SK-N-SH (cell line): ENCODE measurements at regions not wholly inside any gene's neighbourhood (a gene's known extent, or its start where the extent isn't known, plus 50 kb on each side); places are given as distances from the start of the nearest gene placed in this dataset.

Experiments
- CTCF ChIA-PET: fragments of 300-600, 350-600 bp; formaldehyde crosslinking; extraction: SDS; loops from one replicate; lab custom pipeline; 2021; lab: Yijun Ruan, JAX
- POLR2A ChIA-PET: fragments of 350-600 bp; sonication (Branson Sonifier 250); formaldehyde crosslinking; extraction: SDS; loops from one replicate; lab custom pipeline; 2020; ENCODE audit warnings: antibody characterized with exemption, inconsistent platforms; lab: Yijun Ruan, JAX
- DNase-seq: peaks from one replicate; pipeline ENCODE4 v3.0.0; 2012
- H2AFZ ChIP-seq: fragments of 200-600 bp; sonication (generic); 2 replicates; pipeline ENCODE4 v1.8.1; 2016; ENCODE audit warnings: antibody characterized with exemption, mild to moderate bottlenecking, low read depth
- H3F3A ChIP-seq: fragments of 200-600 bp; sonication (generic); replicated peaks from 2 replicates; pipeline ENCODE3; 2016; ENCODE audit warnings: antibody characterized with exemption, mild to moderate bottlenecking; ENCODE audit not compliant: insufficient read depth
- H3K27ac ChIP-seq, 2 experiments: fragments of 200-500 bp in 1 of 2; fragments of 200-600 bp in 1 of 2; sonication (Bioruptor generic) in 1 of 2; sonication (generic), shearing (Covaris generic) in 1 of 2; 2 replicates each; pipeline versions ENCODE4 v1.5.1 to v1.6.1; 2014 to 2016; ENCODE audit warnings: low read depth in 2 of 2, inconsistent platforms in 1 of 2, low read length in 1 of 2, mild to moderate bottlenecking in 1 of 2, mixed read lengths in 1 of 2
- H3K27me3 ChIP-seq: fragments of 200-600 bp; sonication (generic), shearing (Covaris generic); 2 replicates; pipeline ENCODE4 v1.6.1; 2016; ENCODE audit warnings: mixed run types; ENCODE audit not compliant: insufficient read depth
- H3K36me3 ChIP-seq, 2 experiments: fragments of 200-500 bp in 1 of 2; fragments of 200-600 bp in 1 of 2; sonication (Bioruptor generic) in 1 of 2; sonication (generic) in 1 of 2; replicated peaks in 1 of 2; 2 replicates each; pipeline versions ENCODE3 to v1.5.1; 2014 to 2016; ENCODE audit warnings: low read length in 1 of 2, mild to moderate bottlenecking in 1 of 2; ENCODE audit not compliant: insufficient read depth in 2 of 2, control insufficient read depth in 1 of 2
- H3K4me1 ChIP-seq, 2 experiments: fragments of 200-500 bp in 1 of 2; fragments of 200-600 bp in 1 of 2; sonication (Bioruptor generic) in 1 of 2; sonication (generic), shearing (Covaris generic) in 1 of 2; 2 replicates each; pipeline versions ENCODE4 v1.5.1 to v1.6.1; 2014 to 2016; ENCODE audit warnings: low read depth in 1 of 2, low read length in 1 of 2, mixed run types in 1 of 2; ENCODE audit not compliant: insufficient read depth in 2 of 2, control insufficient read depth in 1 of 2
- H3K4me2 ChIP-seq: fragments of 200-600 bp; sonication (generic), shearing (Covaris generic); 2 replicates; pipeline ENCODE4 v1.6.1; 2017; ENCODE audit warnings: mixed run types
- H3K4me3 ChIP-seq, 2 experiments: fragments of 200-500 bp in 1 of 2; fragments of 200-600 bp in 1 of 2; sonication (Bioruptor generic) in 1 of 2; sonication (generic), shearing (Covaris generic) in 1 of 2; 2 replicates each; pipeline versions ENCODE4 v1.5.1 to v1.8.1; 2014 to 2016; ENCODE audit warnings: low read depth in 2 of 2, inconsistent platforms in 1 of 2, low read length in 1 of 2, mild to moderate bottlenecking in 1 of 2, mixed read lengths in 1 of 2, moderate library complexity in 1 of 2
- H3K79me2 ChIP-seq: fragments of 200-600 bp; sonication (generic); 2 replicates; pipeline ENCODE4 v1.8.1; 2017; ENCODE audit warnings: mild to moderate bottlenecking; ENCODE audit not compliant: insufficient read depth
- H3K9ac ChIP-seq: fragments of 200-600 bp; sonication (generic); 2 replicates; pipeline ENCODE4 v1.6.1; 2017; ENCODE audit warnings: mixed run types
- H3K9me2 ChIP-seq: fragments of 200-600 bp; sonication (generic); 2 replicates; pipeline ENCODE4 v1.6.1; 2017; ENCODE audit warnings: mixed run types
- H3K9me3 ChIP-seq: fragments of 200-600 bp; sonication (generic); 2 replicates; pipeline ENCODE4 v1.6.1; 2017; ENCODE audit warnings: mixed run types, mild to moderate bottlenecking, moderate library complexity
- H4K20me1 ChIP-seq: fragments of 200-600 bp; sonication (generic); 2 replicates; pipeline ENCODE4 v1.6.1; 2017; ENCODE audit warnings: mild to moderate bottlenecking, mixed run types; ENCODE audit not compliant: insufficient read depth
- CTCF ChIP-seq: fragments of 200-600 bp; sonication (generic); IDR thresholded peaks from 2 replicates; pipeline ENCODE4 v1.6.1; 2017; ENCODE audit warnings: antibody characterized with exemption, mild to moderate bottlenecking, moderate library complexity
- FOXJ3 ChIP-seq: sonication (generic); formaldehyde crosslinking; IDR thresholded peaks from 2 replicates; pipeline ENCODE4 v1.5.1; 2020; ENCODE audit warnings: mild to moderate bottlenecking, missing genetic modification reagents
- FOXM1 ChIP-seq: IDR thresholded peaks from 2 replicates; pipeline ENCODE4 v1.4.0; 2012; ENCODE audit warnings: low read depth, mild to moderate bottlenecking
- GABPA ChIP-seq: IDR thresholded peaks from 2 replicates; pipeline ENCODE4 v1.4.0; 2012; ENCODE audit warnings: low read depth, mild to moderate bottlenecking
- IRF3 ChIP-seq: fragments of 150-350 bp; IDR thresholded peaks from 2 replicates; pipeline ENCODE4 v1.6.1; 2016; ENCODE audit warnings: mild to moderate bottlenecking, low read depth, low read length
- JUND ChIP-seq: IDR thresholded peaks from 2 replicates; pipeline ENCODE4 v1.4.0; 2012
- MAX ChIP-seq: IDR thresholded peaks from 2 replicates; pipeline ENCODE4 v1.4.0; 2012; ENCODE audit warnings: low read depth
- MXI1 ChIP-seq: IDR thresholded peaks from 2 replicates; pipeline ENCODE4 v1.6.1; 2012; ENCODE audit warnings: mild to moderate bottlenecking, low read depth, low read length, improper control_type of control experiment
- NFIC ChIP-seq: IDR thresholded peaks from 2 replicates; pipeline ENCODE4 v1.4.0; 2012; ENCODE audit warnings: borderline replicate concordance
- PBX3 ChIP-seq: IDR thresholded peaks from 2 replicates; pipeline ENCODE4; 2012
- RCOR1 ChIP-seq: fragments of 150-350 bp; IDR thresholded peaks from 2 replicates; pipeline ENCODE4 v1.6.1; 2017; ENCODE audit warnings: antibody characterized with exemption, low read length
- SMC3 ChIP-seq: IDR thresholded peaks from 2 replicates; pipeline ENCODE4 v1.6.1; 2012; ENCODE audit warnings: low read depth, low read length, improper control_type of control experiment
- TAF1 ChIP-seq: IDR thresholded peaks from 2 replicates; pipeline ENCODE4 v1.6.1; 2012; ENCODE audit warnings: low read depth, mild to moderate bottlenecking, low read length, moderate library complexity, borderline replicate concordance
- USF2 ChIP-seq: fragments of 150-350 bp; IDR thresholded peaks from 2 replicates; pipeline ENCODE4 v1.6.1; 2017; ENCODE audit warnings: antibody characterized with exemption, low read length, low read depth, borderline replicate concordance
- ZBTB33 ChIP-seq: IDR thresholded peaks from 2 replicates; pipeline ENCODE4 v1.4.0; 2012; ENCODE audit warnings: low read depth, borderline replicate concordance
- WGBS: methylation state at CpG from one replicate; pipeline ENCODE4 v1.1.6; 2017; ENCODE audit warnings: low lambda C conversion rate; 5-methylcytosine and 5-hydroxymethylcytosine counted together

- peaks cover 4 to 7% of the 10 kb centered on the region in 2 experiments; a peak in 2 of 4 replicates for H3K4me1 ChIP-seq
- H3K27ac ChIP-seq: no peak overlapping the region
- H3K9me3 ChIP-seq: no peaks in the 10 kb centered on the region
- H3F3A ChIP-seq: peaks cover under 1% of the 10 kb centered on the region
- no peak for TF ChIP-seq MXI1
- no peak for TF ChIP-seq CTCF
- no peak for TF ChIP-seq MAX
- TF ChIP-seq IRF3: no peak
- TF ChIP-seq TAF1: no peak
- no peak for TF ChIP-seq FOXM1
- TF ChIP-seq ZBTB33: no peak
- TF ChIP-seq NFIC: no peak
- TF ChIP-seq PBX3: no peak
- TF ChIP-seq RCOR1: no peak
- TF ChIP-seq JUND: no peak
- TF ChIP-seq FOXJ3 (CRISPR knock-in tag): no peak
- TF ChIP-seq USF2: no peak
- no peak for TF ChIP-seq GABPA
- TF ChIP-seq SMC3: no peak
- no peaks in the 10 kb centered on the region for H3K9me2 ChIP-seq
- H3K36me3 ChIP-seq: no peaks in the 10 kb centered on the region
- ChIA-PET POLR2A (interaction anchor here (0.6 kb wide), 1 partner anchor 72 kb away, joined by 3 read pairs; no protein-coding TSS in a partner anchor), CTCF (interaction anchor here (1.3 kb wide), 1 partner anchor 12 kb away, joined by 4 read pairs; no protein-coding TSS in a partner anchor)
- no peaks in the 10 kb centered on the region for H4K20me1 ChIP-seq
- H3K9ac ChIP-seq: no peak overlapping the region
- H2AFZ ChIP-seq: no peak overlapping the region
- no peak overlapping the region for H3K4me2 ChIP-seq
- 95% methylated on average over 5 of the region's 5 CpGs for WGBS
- no peaks in the 10 kb centered on the region for H3K27me3 ChIP-seq
- H3K4me3 ChIP-seq: no peak overlapping the region
- no peaks in the 10 kb centered on the region for H3K79me2 ChIP-seq
- DNase-seq: no peak
Measured at GRCh38 chr3:23691357-23691895, 114.3 kb upstream of the UBE2E1 start.
